Activated CD8-positive, alpha-beta T cell treated with anti-CD3 and anti-CD28 coated beads for 36 hours (primary cell): ENCODE measurements at regions not wholly inside any gene's neighbourhood (a gene's known extent, or its start where the extent isn't known, plus 50 kb on each side); places are given as distances from the start of the nearest gene placed in this dataset.
"Not testable (repeated sequence)": the region's sequence is repeated elsewhere in the genome, so short reads cannot be mapped to it uniquely, and the experiment has no call there.

Source experiments
- ATAC-seq: fragments of 200-7000 bp; cut with Tn5 transposase; one replicate; pipeline ENCODE4 v1.10.0; 2021; ENCODE audit warnings: mild to moderate bottlenecking, moderate library complexity
- CTCF ChIA-PET: fragments of 350-600 bp; sonication (Branson Sonifier 250); formaldehyde crosslinking; loops from one replicate; lab custom pipeline; 2021; ENCODE audit warnings: antibody characterized with exemption; lab: Charles Lee
- POLR2A ChIA-PET: fragments of 350-600 bp; sonication (Branson Sonifier 250); formaldehyde crosslinking; loops from one replicate; lab custom pipeline; 2021; ENCODE audit warnings: antibody characterized with exemption; lab: Charles Lee
- DNase-seq: peaks from one replicate; pipeline ENCODE4 v3.0.0-alpha.2; 2020
- H3K27ac Mint-ChIP-seq: one replicate; pipeline ENCODE4 v1.8.0; 2021; ENCODE audit warnings: mild to moderate bottlenecking, mixed read lengths
- H3K27me3 Mint-ChIP-seq: one replicate; pipeline ENCODE4 v1.8.0; 2021; ENCODE audit warnings: mixed read lengths
- H3K36me3 Mint-ChIP-seq: one replicate; pipeline ENCODE4 v1.8.0; 2021; ENCODE audit warnings: low read depth, mixed read lengths
- H3K4me1 Mint-ChIP-seq: one replicate; pipeline ENCODE4 v1.8.0; 2021; ENCODE audit warnings: low read depth, mixed read lengths
- H3K4me3 Mint-ChIP-seq: one replicate; pipeline ENCODE4 v1.8.0; 2021; ENCODE audit warnings: mild to moderate bottlenecking, moderate library complexity, mixed read lengths
- H3K9me3 Mint-ChIP-seq: one replicate; pipeline ENCODE4 v1.8.0; 2021; ENCODE audit warnings: mixed read lengths
- intact Hi-C: fragments of 100-400 bp; cut with micrococcal nuclease; formaldehyde crosslinking; loops from one replicate; pipeline ENCODE4 v1.10.0; 2022

DNA sequence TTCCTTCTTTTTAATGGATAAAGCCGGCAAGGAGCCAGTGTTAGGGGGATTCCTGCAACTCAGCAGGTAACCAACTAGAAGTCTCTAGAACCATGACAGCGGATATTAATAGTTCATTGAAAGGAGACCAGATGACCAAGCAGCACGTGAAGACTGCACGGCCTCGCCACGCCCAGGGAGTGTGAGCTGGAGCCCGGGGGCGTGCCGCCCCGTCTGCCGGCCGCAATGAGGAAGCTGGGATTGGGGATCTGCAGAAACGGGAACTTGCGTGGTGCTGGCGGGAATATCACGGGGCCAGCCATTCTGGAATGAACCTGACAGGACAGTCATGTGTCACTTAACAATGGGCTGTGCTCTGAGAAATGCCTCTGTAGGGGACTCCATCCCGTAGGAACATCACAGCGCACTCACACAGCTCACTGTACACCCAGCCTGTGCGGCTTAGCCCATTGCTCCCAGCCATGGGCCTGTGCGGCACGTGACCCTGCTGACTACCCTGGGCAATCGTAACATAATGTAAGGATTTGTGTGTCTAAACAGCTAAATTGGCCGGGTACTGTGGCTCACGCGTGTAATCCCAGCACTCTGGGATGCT is 4092.8 kb upstream of the TPTE start:
- H3K27ac Mint-ChIP-seq, CTCF ChIA-PET, H3K4me3 Mint-ChIP-seq, ATAC-seq, POLR2A ChIA-PET, DNase-seq, intact Hi-C loops, H3K4me1 Mint-ChIP-seq, H3K9me3 Mint-ChIP-seq, H3K27me3 Mint-ChIP-seq, H3K36me3 Mint-ChIP-seq: not testable (repeated sequence)

DNA sequence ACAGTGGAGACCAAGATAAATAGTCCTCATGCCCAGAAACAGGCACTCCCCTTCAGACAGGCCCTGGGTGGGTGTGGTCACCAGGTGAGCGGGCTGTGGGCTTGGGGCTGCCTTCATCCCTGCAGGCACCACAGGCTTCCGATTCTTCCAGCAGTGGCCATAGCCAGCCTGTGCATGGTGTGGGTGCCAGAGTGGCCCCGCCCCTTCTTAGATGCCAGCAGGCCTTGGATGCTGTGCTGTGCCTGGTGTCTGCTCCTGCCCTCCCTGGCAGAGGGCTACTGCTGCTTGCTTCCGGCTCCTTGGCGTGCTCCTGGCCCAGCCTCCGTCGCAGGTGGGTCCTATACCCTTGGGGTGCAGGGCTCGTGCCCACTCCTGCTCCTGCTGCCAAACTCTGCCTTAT is 4091.5 kb upstream of the TPTE start:
- H3K9me3 Mint-ChIP-seq, DNase-seq, H3K27me3 Mint-ChIP-seq, H3K27ac Mint-ChIP-seq, intact Hi-C loops, H3K4me1 Mint-ChIP-seq, H3K36me3 Mint-ChIP-seq, H3K4me3 Mint-ChIP-seq, CTCF ChIA-PET, POLR2A ChIA-PET, ATAC-seq: not testable (repeated sequence)

DNA sequence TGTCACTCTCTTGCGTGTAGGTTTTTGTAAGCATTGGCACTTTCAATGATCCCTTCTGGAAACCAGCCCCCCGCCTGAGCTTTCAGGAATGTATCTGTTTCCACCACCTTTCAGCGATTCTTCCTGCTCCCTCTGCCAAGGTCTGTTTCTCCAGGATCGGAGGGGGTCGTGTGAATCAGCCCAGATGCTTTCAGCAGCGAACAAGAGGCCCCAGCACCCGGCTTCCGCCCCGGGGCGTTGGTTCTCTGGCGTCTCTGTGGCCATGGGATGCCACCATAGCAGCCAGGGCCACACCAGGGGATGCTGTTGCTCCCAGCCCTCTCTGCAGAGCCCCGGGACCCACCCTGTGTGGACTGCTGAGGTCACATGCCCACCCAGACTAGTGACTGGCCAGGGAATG is 4088.2 kb upstream of the TPTE start:
- H3K4me1 Mint-ChIP-seq, H3K36me3 Mint-ChIP-seq, intact Hi-C loops, H3K9me3 Mint-ChIP-seq, H3K4me3 Mint-ChIP-seq, H3K27ac Mint-ChIP-seq, H3K27me3 Mint-ChIP-seq, ATAC-seq, CTCF ChIA-PET, POLR2A ChIA-PET, DNase-seq: not testable (repeated sequence)

DNA sequence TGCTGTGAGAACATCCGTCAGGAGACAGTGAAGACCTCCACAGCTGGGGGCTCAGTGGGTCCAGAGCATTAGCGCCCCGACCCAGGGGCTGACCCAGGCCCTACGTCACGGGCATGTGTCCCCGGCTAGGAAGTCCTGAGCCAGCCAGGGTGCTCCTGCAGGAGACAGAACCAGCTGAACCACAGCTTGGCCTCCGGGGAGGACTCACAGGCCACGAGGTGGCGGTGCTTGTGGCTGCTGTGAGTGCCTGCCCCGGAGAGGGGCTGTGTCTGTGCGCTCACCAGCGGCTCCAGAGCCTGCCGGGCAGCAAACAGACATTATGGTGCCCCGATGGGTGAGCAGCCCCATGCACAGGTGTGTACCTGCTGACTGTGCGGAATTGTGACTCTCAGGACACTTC is 4085.2 kb upstream of the TPTE start:
- H3K4me3 Mint-ChIP-seq, H3K27ac Mint-ChIP-seq, DNase-seq, ATAC-seq, CTCF ChIA-PET, H3K27me3 Mint-ChIP-seq, H3K36me3 Mint-ChIP-seq, intact Hi-C loops, H3K9me3 Mint-ChIP-seq, H3K4me1 Mint-ChIP-seq, POLR2A ChIA-PET: not testable (repeated sequence)

DNA sequence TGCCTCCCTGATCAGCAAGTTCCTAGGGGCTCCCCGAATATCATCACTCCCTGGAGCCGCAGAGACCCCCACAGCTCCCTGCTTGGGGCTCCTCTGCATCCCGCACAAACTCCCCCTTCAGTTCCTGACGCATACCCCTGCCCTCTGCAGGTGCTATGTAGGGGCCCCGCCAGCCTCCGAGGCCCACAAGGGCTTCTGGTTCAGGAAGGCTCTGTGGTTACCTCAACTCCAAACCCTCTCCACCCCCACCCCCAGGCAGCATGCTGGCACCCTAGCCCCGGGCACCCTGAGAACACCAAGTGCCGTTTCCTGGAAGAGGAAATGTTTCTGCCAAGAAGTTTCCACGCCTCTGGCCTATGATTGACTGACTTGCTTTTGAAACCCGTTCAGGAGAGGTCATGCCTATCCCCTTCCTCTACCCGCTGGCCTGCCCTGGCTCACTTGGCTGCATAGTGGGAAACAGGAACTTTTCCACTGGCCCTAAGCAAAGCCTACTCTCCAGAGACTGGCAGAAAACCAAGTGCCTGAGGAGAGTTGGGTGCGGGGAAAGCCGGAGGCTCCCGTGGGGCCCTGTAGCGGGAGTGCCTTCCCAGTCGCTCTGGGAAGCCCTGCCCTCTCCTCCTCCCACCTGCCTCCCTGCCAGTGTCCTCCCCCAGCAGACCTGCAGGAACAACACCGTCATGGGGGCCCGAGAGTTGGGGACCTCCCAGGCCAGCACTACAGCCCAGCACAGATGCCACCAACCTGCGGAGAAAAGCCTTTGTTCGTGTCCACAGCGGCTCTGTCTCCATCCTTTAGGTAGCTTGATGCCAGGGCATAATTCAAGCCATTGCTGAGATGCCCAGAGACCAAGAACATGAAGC is 4084.2 kb upstream of the TPTE start:
- H3K4me3 Mint-ChIP-seq, CTCF ChIA-PET, H3K4me1 Mint-ChIP-seq, H3K36me3 Mint-ChIP-seq, H3K9me3 Mint-ChIP-seq, H3K27me3 Mint-ChIP-seq, intact Hi-C loops, POLR2A ChIA-PET: not testable (repeated sequence)
- peak overlapping the region; percentile 45 for H3K27ac Mint-ChIP-seq
- DNase-seq (peak; percentile 11), ATAC-seq (peak; percentile 62)

DNA sequence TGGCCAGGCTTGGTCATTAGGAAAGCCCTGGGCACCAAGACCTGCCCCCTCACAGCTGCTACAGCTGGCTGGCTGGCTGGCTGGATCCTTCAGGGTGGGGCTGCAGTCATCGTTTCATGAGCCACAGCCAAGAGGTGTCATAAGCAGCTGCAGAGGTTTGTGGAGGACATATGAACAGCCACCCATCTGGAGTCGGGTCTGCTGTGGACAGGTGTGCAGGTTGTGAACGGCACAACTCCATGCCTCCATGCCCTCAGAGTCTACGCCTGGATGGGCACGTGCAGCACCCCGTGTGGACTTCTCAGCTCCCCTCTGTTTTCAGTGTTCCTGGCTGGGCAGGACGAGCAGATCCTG is 4083.6 kb upstream of the TPTE start:
- not testable (repeated sequence) for H3K36me3 Mint-ChIP-seq

DNA sequence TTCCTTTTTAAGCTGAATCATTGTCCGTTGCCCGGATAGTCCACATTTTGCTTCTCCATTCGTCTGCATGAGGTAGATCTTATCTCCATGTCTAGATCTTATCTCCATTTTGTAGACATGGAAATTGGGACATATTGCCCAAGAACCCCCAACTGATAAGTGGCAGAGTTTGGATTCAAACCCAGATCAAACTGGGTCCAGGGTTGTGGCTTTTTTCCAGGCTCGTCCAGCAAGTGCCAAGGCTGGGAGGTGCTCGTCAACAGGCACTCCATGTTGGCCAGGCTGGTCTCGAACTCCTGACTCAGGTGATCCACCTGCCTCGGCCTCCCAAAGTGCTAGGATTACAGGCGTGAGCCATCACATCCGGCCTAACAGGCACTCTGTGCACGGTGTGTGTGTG is 4082.3 kb upstream of the TPTE start:
- H3K9me3 Mint-ChIP-seq, H3K4me3 Mint-ChIP-seq, H3K36me3 Mint-ChIP-seq, H3K27me3 Mint-ChIP-seq, H3K27ac Mint-ChIP-seq, CTCF ChIA-PET, intact Hi-C loops, H3K4me1 Mint-ChIP-seq, ATAC-seq, POLR2A ChIA-PET, DNase-seq: not testable (repeated sequence)

More for the DNA sequence above, 4083.6 kb upstream of the TPTE start:
- H3K27me3 Mint-ChIP-seq, POLR2A ChIA-PET, CTCF ChIA-PET, intact Hi-C loops, H3K4me1 Mint-ChIP-seq, H3K9me3 Mint-ChIP-seq, H3K4me3 Mint-ChIP-seq: not testable (repeated sequence)
- DNase-seq (peak; percentile 19), ATAC-seq (peak; percentile 66)
- peak overlapping the region; percentile 11 for H3K27ac Mint-ChIP-seq

DNA sequence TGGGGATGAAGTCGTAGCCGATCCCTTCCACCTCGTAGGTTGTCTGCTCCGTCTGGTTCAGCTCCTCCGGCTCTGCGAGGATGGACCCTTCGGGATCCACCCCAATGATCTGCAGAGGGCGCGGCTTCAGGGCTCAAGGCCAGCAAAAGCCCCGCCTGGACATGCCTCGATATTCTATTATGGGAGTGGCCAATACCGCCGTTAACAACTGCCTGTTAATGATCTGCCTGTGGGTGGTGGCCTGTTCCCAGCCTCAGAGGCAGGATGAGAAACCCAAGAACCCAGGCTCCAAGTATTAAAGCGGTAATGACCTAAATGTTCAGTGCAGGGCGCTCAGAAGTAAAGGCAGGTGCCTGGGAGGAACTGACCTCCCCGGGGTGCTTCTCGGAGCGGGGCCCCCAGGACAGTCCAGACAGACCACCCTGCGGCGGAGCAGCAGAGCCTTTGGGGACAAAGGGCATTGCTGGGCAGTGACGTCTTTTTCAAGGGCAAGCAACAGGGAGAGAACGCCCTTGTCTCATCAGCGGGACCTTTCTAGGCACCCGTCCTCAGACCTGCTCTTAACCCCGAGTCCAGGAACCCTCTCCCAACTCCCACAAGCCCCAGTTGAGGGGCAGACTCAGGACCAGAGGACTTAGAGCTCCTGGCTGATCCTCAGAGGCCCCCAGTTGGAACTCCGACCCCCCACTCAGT is 4066.6 kb upstream of the TPTE start:
- H3K36me3 Mint-ChIP-seq = not testable (repeated sequence)

DNA sequence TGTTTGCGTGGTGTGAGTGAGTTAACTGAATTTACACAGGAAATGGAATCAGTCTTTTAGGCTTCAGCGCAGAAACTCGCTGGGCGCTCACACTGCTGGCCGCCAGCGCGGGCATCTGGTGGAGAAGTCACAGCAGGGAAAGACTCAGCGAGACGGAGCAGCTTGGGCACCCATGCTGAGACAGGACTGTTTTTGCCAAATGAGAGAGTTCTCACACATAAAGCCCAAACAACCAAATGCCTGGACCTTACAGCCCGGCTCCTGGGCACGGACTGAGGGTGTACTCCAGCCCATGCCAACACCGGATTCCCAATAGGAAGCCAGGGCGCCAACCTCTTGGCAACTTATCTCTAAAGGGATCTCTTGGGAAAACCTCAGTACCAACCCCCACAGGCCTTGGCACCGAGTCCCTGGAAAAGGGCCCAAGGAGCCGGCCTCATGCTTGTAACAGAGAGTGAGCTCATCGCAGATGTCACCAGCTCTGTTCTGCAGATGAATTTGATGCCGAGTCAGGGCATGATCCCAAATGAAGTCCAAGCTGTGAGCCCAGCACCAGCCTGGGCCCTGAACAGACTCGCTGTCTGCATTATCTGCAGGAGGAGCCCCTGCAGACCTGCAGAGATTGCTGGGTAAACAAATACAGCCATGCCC is 4065.2 kb upstream of the TPTE start:
- H3K27ac Mint-ChIP-seq, H3K36me3 Mint-ChIP-seq, DNase-seq, POLR2A ChIA-PET, H3K9me3 Mint-ChIP-seq, ATAC-seq, H3K4me1 Mint-ChIP-seq, H3K27me3 Mint-ChIP-seq, intact Hi-C loops, H3K4me3 Mint-ChIP-seq, CTCF ChIA-PET: not testable (repeated sequence)

More for the DNA sequence above, 4066.6 kb upstream of the TPTE start:
- ATAC-seq, H3K4me3 Mint-ChIP-seq, POLR2A ChIA-PET, H3K27ac Mint-ChIP-seq, H3K27me3 Mint-ChIP-seq, DNase-seq, CTCF ChIA-PET, H3K4me1 Mint-ChIP-seq, H3K9me3 Mint-ChIP-seq, intact Hi-C loops: not testable (repeated sequence)

DNA sequence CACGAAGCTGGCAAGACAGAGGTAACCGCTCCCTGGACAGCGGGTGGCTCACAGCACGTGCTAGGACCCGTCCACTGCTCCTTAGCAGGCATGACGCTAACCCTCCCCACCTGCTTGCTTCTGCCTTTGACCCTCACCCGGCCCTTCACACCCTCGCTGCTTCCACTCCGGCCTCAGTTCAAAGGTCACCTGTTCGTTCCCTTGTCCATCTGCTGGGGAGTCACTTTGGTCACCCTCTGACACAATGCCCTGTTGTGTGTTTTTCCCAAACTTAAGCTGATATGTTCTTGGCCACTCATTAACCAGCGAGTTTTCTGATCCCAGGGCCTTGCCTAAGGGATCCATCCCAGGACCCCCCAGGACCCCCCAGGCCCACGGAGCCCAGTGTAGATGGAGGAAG is 4061.6 kb upstream of the TPTE start:
- CTCF ChIA-PET, POLR2A ChIA-PET, H3K4me3 Mint-ChIP-seq, H3K27ac Mint-ChIP-seq, ATAC-seq, intact Hi-C loops, H3K9me3 Mint-ChIP-seq, H3K36me3 Mint-ChIP-seq, DNase-seq, H3K27me3 Mint-ChIP-seq, H3K4me1 Mint-ChIP-seq: not testable (repeated sequence)

DNA sequence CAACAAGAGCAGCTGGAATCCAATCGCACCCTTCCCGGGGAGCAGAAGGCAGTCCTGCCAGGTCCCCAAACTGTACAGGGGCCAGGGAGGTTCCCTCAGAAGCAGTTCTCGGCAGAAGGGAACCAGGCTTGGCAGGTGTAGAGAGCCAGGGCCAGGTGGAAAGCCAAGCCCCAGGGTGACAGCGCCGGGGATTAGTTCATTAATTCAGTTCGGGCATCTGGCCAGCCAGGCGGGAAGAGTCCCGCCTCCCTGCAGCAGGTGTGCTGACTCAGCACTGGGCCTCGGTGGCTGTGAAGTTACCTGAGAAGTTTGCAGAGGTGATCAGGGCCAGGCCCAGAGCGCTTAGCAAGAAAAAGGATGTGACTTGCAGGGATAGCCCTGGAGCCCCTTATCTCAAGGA is 4060.0 kb upstream of the TPTE start:
- H3K9me3 Mint-ChIP-seq, ATAC-seq, H3K4me1 Mint-ChIP-seq, H3K4me3 Mint-ChIP-seq, H3K27ac Mint-ChIP-seq, intact Hi-C loops, POLR2A ChIA-PET, H3K36me3 Mint-ChIP-seq, H3K27me3 Mint-ChIP-seq, CTCF ChIA-PET, DNase-seq: not testable (repeated sequence)
